HepG2 (cell line): ENCODE measurements at regions not wholly inside any gene's neighbourhood (a gene's known extent, or its start where the extent isn't known, plus 50 kb on each side); places are given as distances from the start of the nearest gene placed in this dataset.

Source experiments
- SMC3 ChIP-seq: IDR thresholded peaks from 2 replicates; pipeline ENCODE4 v1.6.1; 2011; ENCODE audit warnings: low read length, improper control_type of control experiment
- TF ChIP-seq, protein P1 (sequence below): sonication (generic); formaldehyde crosslinking; IDR thresholded peaks from 2 replicates; pipeline ENCODE4 v1.5.0; 2020; ENCODE audit warnings: mild to moderate bottlenecking, missing genetic modification reagents, moderate library complexity
- TF ChIP-seq, protein P2 (sequence below): sonication (generic); formaldehyde crosslinking; conservative IDR thresholded peaks from 2 replicates; pipeline ENCODE4 v1.5.0; 2020; ENCODE audit warnings: missing genetic modification reagents
- TF ChIP-seq, protein P3 (sequence below): sonication (generic); formaldehyde crosslinking; IDR thresholded peaks from 2 replicates; pipeline ENCODE4 v1.5.0; 2020; ENCODE audit warnings: missing genetic modification reagents, mild to moderate bottlenecking, borderline replicate concordance

DNA sequence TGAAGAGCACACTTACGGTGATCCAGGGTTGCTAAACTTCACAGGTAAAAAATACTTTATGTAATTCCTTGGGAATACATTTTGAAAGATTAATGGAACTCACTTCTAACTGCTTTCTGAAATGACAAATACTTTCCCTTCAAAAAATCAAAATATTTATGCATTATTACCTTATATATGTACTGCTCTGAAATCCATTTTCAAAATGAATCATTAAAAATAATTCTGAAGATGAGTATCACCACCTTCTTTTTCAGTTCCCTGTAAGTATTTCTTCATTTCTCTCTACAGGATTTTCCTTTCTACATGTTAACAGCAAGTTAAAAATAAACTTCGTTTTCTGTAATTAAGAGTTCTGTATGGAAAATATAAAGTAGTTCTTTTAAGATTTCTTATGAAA, 428.6 kb downstream of the TMA16 start:
- TF ChIP-seq, protein P1, sequence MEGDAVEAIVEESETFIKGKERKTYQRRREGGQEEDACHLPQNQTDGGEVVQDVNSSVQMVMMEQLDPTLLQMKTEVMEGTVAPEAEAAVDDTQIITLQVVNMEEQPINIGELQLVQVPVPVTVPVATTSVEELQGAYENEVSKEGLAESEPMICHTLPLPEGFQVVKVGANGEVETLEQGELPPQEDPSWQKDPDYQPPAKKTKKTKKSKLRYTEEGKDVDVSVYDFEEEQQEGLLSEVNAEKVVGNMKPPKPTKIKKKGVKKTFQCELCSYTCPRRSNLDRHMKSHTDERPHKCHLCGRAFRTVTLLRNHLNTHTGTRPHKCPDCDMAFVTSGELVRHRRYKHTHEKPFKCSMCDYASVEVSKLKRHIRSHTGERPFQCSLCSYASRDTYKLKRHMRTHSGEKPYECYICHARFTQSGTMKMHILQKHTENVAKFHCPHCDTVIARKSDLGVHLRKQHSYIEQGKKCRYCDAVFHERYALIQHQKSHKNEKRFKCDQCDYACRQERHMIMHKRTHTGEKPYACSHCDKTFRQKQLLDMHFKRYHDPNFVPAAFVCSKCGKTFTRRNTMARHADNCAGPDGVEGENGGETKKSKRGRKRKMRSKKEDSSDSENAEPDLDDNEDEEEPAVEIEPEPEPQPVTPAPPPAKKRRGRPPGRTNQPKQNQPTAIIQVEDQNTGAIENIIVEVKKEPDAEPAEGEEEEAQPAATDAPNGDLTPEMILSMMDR = no peak
- TF ChIP-seq, protein P2, sequence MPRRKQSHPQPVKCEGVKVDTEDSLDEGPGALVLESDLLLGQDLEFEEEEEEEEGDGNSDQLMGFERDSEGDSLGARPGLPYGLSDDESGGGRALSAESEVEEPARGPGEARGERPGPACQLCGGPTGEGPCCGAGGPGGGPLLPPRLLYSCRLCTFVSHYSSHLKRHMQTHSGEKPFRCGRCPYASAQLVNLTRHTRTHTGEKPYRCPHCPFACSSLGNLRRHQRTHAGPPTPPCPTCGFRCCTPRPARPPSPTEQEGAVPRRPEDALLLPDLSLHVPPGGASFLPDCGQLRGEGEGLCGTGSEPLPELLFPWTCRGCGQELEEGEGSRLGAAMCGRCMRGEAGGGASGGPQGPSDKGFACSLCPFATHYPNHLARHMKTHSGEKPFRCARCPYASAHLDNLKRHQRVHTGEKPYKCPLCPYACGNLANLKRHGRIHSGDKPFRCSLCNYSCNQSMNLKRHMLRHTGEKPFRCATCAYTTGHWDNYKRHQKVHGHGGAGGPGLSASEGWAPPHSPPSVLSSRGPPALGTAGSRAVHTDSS = no peak
- TF ChIP-seq, protein P3, sequence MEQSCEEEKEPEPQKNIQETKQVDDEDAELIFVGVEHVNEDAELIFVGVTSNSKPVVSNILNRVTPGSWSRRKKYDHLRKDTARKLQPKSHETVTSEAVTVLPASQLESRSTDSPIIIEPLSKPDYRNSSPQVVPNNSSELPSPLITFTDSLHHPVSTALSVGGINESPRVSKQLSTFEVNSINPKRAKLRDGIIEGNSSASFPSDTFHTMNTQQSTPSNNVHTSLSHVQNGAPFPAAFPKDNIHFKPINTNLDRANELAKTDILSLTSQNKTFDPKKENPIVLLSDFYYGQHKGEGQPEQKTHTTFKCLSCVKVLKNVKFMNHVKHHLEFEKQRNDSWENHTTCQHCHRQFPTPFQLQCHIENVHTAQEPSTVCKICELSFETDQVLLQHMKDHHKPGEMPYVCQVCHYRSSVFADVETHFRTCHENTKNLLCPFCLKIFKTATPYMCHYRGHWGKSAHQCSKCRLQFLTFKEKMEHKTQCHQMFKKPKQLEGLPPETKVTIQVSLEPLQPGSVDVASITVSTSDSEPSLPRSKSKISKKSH = no peak
- TF ChIP-seq SMC3 = no peak
